Breast epithelium (tissue), 4 donors: ENCODE measurements at regions not wholly inside any gene's neighbourhood (a gene's known extent, or its start where the extent isn't known, plus 50 kb on each side); places are given as distances from the start of the nearest gene placed in this dataset.
A peak's percentile ranks its signal among the peaks of the same experiment; 100 is the strongest.

Source experiments
- DNase-seq, 2 donors: peaks; one replicate each; pipeline ENCODE4 v3.0.0-alpha.2; 2019; ENCODE audit warnings: low spot score in 2 of 2
- H3K27ac ChIP-seq, 2 donors: fragments of 200-600 bp; sonication (generic) in 1 of 2; one replicate each; pipeline ENCODE4 v1.5.1; 2016 to 2019; ENCODE audit warnings: mild to moderate bottlenecking in 1 of 2
- H3K27me3 ChIP-seq, 2 donors: fragments of 200-600 bp; sonication (generic) in 1 of 2; one replicate each; pipeline versions ENCODE4 v1.5.1 to v1.6.0; 2017 to 2019; ENCODE audit warnings: control low read depth in 1 of 2, mild to moderate bottlenecking in 1 of 2
- H3K36me3 ChIP-seq: fragments of 200-600 bp; one replicate; pipeline ENCODE4 v1.5.1; 2019
- H3K4me1 ChIP-seq, 2 donors: fragments of 200-600 bp; sonication (generic); one replicate each; pipeline ENCODE4 v1.5.1; 2016 to 2019; ENCODE audit warnings: control low read depth in 1 of 2
- H3K4me3 ChIP-seq, 3 donors: fragments of 200-600 bp; sonication (generic); 1 replicate in 2 of 3; 2 replicates in 1 of 3; pipeline ENCODE4 v1.5.1; 2016 to 2019; ENCODE audit warnings: mild to moderate bottlenecking in 3 of 3, moderate library complexity in 2 of 3
- H3K9me3 ChIP-seq, 2 donors: fragments of 200-600 bp; sonication (generic) in 1 of 2; one replicate each; pipeline ENCODE4 v1.5.1; 2016 to 2019; ENCODE audit warnings: control low read depth in 1 of 2
- POLR2A ChIP-seq: fragments of 450-650 bp; IDR thresholded peaks from one replicate; pipeline ENCODE4 v1.6.1; 2016; ENCODE audit warnings: antibody characterized with exemption, mild to moderate bottlenecking, moderate library complexity
- POLR2AphosphoS5 ChIP-seq, 3 donors: sonication (generic); formaldehyde crosslinking; IDR thresholded peaks; one replicate each; pipeline ENCODE4 v1.6.1; 2017; ENCODE audit warnings: antibody characterized with exemption in 3 of 3
- intact Hi-C: fragments of 100-400 bp; cut with DNase I; formaldehyde crosslinking; loops from one replicate; pipeline ENCODE4 v1.15.1; 2023; ENCODE audit warnings: low total_unique reads
- TF ChIP-seq, protein P1 (sequence below), 3 donors: fragments of 450-650 bp; IDR thresholded peaks; one replicate each; pipeline ENCODE4 v1.5.1; 2016 to 2017; ENCODE audit warnings: antibody characterized with exemption in 3 of 3, mild to moderate bottlenecking in 3 of 3, moderate library complexity in 3 of 3

DNA sequence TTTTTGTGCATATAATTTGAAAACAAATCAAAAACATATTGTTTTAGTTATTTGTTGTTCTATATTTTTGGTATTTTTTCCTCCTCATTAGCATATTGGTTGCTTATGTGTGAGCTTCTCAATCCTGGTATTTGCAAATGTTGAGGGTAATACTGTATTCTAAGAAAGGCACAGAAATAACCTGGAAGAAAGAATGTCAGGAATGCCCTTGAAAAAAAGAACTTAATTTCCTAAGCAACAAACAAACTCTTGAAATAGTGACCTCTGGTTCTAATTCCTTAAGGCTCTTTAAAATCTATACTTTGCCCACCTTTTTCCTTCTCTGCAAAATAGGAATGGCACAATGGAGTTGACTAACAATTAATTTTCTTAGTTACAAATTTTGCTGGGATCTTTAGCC is 117.5 kb downstream of the HMHB1 start:
- intact Hi-C loops, result no loop called here
- no peak for DNase-seq
- H3K36me3 ChIP-seq, result no peaks in the 10 kb centered on the region
- no peaks in the 10 kb centered on the region for H3K27me3 ChIP-seq
- TF ChIP-seq POLR2AphosphoS5 (IDR thresholded peaks at IDR 0.05) (no peak), POLR2A (no peak)
- TF ChIP-seq, protein P1, sequence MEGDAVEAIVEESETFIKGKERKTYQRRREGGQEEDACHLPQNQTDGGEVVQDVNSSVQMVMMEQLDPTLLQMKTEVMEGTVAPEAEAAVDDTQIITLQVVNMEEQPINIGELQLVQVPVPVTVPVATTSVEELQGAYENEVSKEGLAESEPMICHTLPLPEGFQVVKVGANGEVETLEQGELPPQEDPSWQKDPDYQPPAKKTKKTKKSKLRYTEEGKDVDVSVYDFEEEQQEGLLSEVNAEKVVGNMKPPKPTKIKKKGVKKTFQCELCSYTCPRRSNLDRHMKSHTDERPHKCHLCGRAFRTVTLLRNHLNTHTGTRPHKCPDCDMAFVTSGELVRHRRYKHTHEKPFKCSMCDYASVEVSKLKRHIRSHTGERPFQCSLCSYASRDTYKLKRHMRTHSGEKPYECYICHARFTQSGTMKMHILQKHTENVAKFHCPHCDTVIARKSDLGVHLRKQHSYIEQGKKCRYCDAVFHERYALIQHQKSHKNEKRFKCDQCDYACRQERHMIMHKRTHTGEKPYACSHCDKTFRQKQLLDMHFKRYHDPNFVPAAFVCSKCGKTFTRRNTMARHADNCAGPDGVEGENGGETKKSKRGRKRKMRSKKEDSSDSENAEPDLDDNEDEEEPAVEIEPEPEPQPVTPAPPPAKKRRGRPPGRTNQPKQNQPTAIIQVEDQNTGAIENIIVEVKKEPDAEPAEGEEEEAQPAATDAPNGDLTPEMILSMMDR (IDR thresholded peaks at IDR 0.05), result no peak
- no peaks in the 10 kb centered on the region for H3K4me1 ChIP-seq
- no peak overlapping the region for H3K4me3 ChIP-seq
- H3K9me3 ChIP-seq, result peaks cover 0 to under 1% of the 10 kb centered on the region in 2 donors
- no peak overlapping the region for H3K27ac ChIP-seq

DNA sequence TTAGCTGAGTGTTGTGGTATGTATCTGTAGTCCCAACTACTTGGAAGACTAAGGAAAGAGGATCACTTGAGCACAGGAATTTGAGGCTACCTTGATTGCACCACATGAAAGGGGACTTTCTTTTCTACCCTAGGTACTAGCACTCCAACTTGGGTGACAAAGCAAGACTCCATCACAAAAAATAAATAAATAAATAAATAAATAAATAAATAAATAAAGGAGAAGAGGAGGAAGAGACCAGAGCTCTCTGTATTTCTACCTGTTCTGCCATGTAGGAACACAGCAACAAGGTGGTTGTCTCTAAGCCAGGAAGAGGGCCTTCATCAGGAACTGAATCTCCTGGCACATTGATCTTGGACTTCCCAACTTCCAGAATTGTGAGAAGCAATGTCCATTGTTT is 118.6 kb downstream of the HMHB1 start:
- Histone ChIP-seq H3K9me3 (peaks cover 0 to 10% of the 10 kb centered on the region in 2 donors), H3K36me3 (no peaks in the 10 kb centered on the region), H3K27ac (no peak overlapping the region), H3K4me1 (no peaks in the 10 kb centered on the region), H3K27me3 (no peaks in the 10 kb centered on the region), H3K4me3 (no peak overlapping the region)
- TF ChIP-seq POLR2AphosphoS5 (IDR thresholded peaks at IDR 0.05), result no peak
- TF ChIP-seq POLR2A, result no peak
- TF ChIP-seq, protein P1 (IDR thresholded peaks at IDR 0.05), result no peak
- intact Hi-C loops, result no loop called here
- no peak for DNase-seq

DNA sequence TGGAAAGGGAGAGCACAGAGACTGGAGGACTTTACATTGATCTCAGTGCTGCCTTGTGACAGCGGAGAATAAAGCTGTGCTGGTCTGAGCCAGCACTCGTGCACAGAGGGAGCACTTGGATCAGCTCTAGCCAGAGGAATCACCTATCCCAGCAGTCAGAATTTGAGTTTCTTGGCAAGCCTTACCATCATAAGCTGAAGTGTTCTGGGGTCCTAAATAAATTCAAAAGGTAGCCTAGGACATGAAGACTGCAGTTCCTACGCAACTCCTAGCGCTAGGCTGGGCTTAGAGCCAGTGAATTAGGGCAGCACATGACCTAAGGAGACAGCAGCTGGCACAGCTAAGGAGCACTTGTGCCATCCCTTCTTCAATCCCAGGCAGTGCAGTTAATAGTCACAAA is 119.5 kb downstream of the HMHB1 start:
- peak in 1 of 2 donors; percentile 22 for DNase-seq
- H3K27ac ChIP-seq, result no peak overlapping the region
- no peaks in the 10 kb centered on the region for H3K36me3 ChIP-seq
- intact Hi-C loops, result no loop called here
- H3K27me3 ChIP-seq, result no peaks in the 10 kb centered on the region
- no peaks in the 10 kb centered on the region for H3K4me1 ChIP-seq
- TF ChIP-seq POLR2A, result no peak
- no peak for TF ChIP-seq POLR2AphosphoS5 (IDR thresholded peaks at IDR 0.05)
- TF ChIP-seq, protein P1 (IDR thresholded peaks at IDR 0.05), result no peak
- H3K9me3 ChIP-seq, result peaks cover 0 to 10% of the 10 kb centered on the region in 2 donors
- H3K4me3 ChIP-seq, result no peak overlapping the region

DNA sequence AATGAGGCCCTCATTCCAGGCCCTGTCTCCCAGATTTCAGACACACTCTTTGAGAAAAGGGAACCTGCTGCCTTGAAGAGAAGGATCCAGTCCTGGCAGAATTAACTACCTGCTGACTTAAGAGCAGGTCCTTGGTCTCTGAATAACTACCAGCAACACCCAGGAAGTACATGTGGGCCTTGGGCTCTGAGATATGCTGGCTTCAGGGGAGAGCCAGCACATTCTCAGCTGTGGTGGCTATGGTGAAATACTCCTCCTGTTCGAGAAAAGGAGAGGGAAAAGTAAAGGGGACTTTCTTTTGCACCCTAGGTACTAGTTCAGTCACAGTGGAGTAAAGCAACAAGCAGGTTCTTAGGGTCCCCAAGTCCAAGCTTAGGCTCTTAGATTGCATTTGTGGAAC is 120.0 kb downstream of the HMHB1 start:
- Histone ChIP-seq H3K4me3 (no peak overlapping the region), H3K27me3 (no peaks in the 10 kb centered on the region), H3K4me1 (no peaks in the 10 kb centered on the region), H3K36me3 (no peaks in the 10 kb centered on the region), H3K9me3 (peaks cover 0 to 10% of the 10 kb centered on the region in 2 donors), H3K27ac (no peak overlapping the region)
- TF ChIP-seq POLR2AphosphoS5 (IDR thresholded peaks at IDR 0.05) (no peak), POLR2A (no peak)
- TF ChIP-seq, protein P1 (IDR thresholded peaks at IDR 0.05), result no peak
- no peak for DNase-seq
- intact Hi-C loops, result no loop called here

DNA sequence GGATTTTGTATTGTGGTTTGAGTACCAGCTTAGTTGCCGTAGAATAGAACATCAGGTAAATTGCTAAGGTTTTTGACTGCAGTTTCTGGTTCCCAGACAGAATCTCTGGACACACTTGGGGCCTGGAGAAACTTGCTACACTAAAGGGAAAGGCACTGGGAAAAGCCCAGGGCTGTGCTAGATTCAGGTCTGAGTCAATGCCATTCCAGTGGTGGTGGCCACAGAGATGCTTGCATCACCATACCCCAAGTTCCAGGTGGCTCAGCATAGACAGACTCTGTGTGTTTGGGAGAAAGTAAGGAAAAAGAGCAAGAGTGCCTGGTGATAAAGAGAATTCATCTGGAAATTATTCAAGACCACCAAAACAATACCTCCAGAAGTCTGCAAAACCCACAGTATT is 120.6 kb downstream of the HMHB1 start:
- no peaks in the 10 kb centered on the region for H3K4me1 ChIP-seq
- no peaks in the 10 kb centered on the region for H3K27me3 ChIP-seq
- no peak for DNase-seq
- H3K9me3 ChIP-seq, result peaks cover 0 to 10% of the 10 kb centered on the region in 2 donors
- no peak overlapping the region for H3K4me3 ChIP-seq
- no peak for TF ChIP-seq POLR2AphosphoS5 (IDR thresholded peaks at IDR 0.05)
- TF ChIP-seq, protein P1 (IDR thresholded peaks at IDR 0.05), result no peak
- TF ChIP-seq POLR2A, result no peak
- no peaks in the 10 kb centered on the region for H3K36me3 ChIP-seq
- intact Hi-C loops, result no loop called here
- H3K27ac ChIP-seq, result no peak overlapping the region
